KMS-11 (cell line): ENCODE measurements at regions not wholly inside any gene's neighbourhood (a gene's known extent, or its start where the extent isn't known, plus 50 kb on each side); places are given as distances from the start of the nearest gene placed in this dataset.

ENCODE experiments used
- H2AFZ ChIP-seq: fragments of 200-600 bp; sonication (generic); 2 replicates; pipeline ENCODE4 v1.6.1; 2016; ENCODE audit warnings: antibody characterized with exemption, mixed run types, low read depth
- H3K27ac ChIP-seq: fragments of 200-600 bp; sonication (generic); 2 replicates; pipeline ENCODE4 v1.6.1; 2016; ENCODE audit warnings: mild to moderate bottlenecking, mixed run types
- H3K27me3 ChIP-seq: fragments of 200-600 bp; sonication (generic); 2 replicates; pipeline ENCODE4 v1.6.1; 2017; ENCODE audit warnings: mild to moderate bottlenecking, low read depth, mixed run types, moderate library complexity; ENCODE audit not compliant: insufficient read depth
- H3K36me3 ChIP-seq: fragments of 200-600 bp; sonication (generic); 2 replicates; pipeline ENCODE4 v1.6.1; 2017; ENCODE audit warnings: mild to moderate bottlenecking, mixed run types; ENCODE audit not compliant: insufficient read depth
- H3K4me1 ChIP-seq: fragments of 200-600 bp; sonication (generic); 2 replicates; pipeline ENCODE4 v1.6.1; 2016; ENCODE audit warnings: mild to moderate bottlenecking, low read depth, mixed run types; ENCODE audit not compliant: poor library complexity, severe bottlenecking
- H3K4me2 ChIP-seq: fragments of 200-600 bp; sonication (generic); 2 replicates; pipeline ENCODE4 v1.7.0; 2016; ENCODE audit warnings: mild to moderate bottlenecking, mixed run types
- H3K4me3 ChIP-seq: fragments of 200-600 bp; sonication (generic); IDR thresholded peaks from 2 replicates; pipeline ENCODE4 v1.6.1; 2017; ENCODE audit warnings: low read depth, low read length, mixed read lengths; ENCODE audit not compliant: insufficient read depth
- H3K79me2 ChIP-seq: fragments of 200-600 bp; sonication (generic); 2 replicates; pipeline ENCODE4 v1.6.1; 2016; ENCODE audit warnings: low read depth, mixed run types; ENCODE audit not compliant: insufficient read depth
- H3K9ac ChIP-seq: fragments of 200-600 bp; sonication (generic); 2 replicates; pipeline ENCODE4 v1.6.1; 2016; ENCODE audit warnings: mild to moderate bottlenecking, mixed run types
- H4K20me1 ChIP-seq: fragments of 200-600 bp; sonication (generic); 2 replicates; pipeline ENCODE4 v1.6.1; 2016; ENCODE audit warnings: mild to moderate bottlenecking, mixed run types; ENCODE audit not compliant: insufficient read depth
- CTCF ChIP-seq: fragments of 200-600 bp; sonication (generic); conservative IDR thresholded peaks from 2 replicates; pipeline ENCODE4 v1.6.1; 2017; ENCODE audit warnings: low read depth, mild to moderate bottlenecking, antibody characterized with exemption, low read length, moderate library complexity, mixed read lengths

- H3K27me3 ChIP-seq = no peaks in the 10 kb centered on the region
- H3K4me1 ChIP-seq = no peaks in the 10 kb centered on the region
- H2AFZ ChIP-seq = no peak overlapping the region
- no peaks in the 10 kb centered on the region for H4K20me1 ChIP-seq
- H3K4me3 ChIP-seq = no peak overlapping the region
- no peak overlapping the region for H3K4me2 ChIP-seq
- TF ChIP-seq CTCF = no peak
- no peaks in the 10 kb centered on the region for H3K79me2 ChIP-seq
- H3K27ac ChIP-seq = no peak overlapping the region
- no peaks in the 10 kb centered on the region for H3K36me3 ChIP-seq
- H3K9ac ChIP-seq = no peak overlapping the region
Measured at GRCh38 chr6:49339096-49339495, 124.0 kb downstream of the MMUT start.

GRCh38 chr6:49336514-49337131 lies 126.4 kb downstream of the MMUT start:
- no peaks in the 10 kb centered on the region for H3K4me1 ChIP-seq
- H3K27me3 ChIP-seq = no peaks in the 10 kb centered on the region
- no peak for TF ChIP-seq CTCF
- no peak overlapping the region for H2AFZ ChIP-seq
- H3K9ac ChIP-seq = no peak overlapping the region
- H3K4me3 ChIP-seq = no peak overlapping the region
- no peaks in the 10 kb centered on the region for H3K79me2 ChIP-seq
- H4K20me1 ChIP-seq = no peaks in the 10 kb centered on the region
- H3K4me2 ChIP-seq = no peak overlapping the region
- no peaks in the 10 kb centered on the region for H3K36me3 ChIP-seq
- no peak overlapping the region for H3K27ac ChIP-seq

GRCh38 chr6:49333345-49334125 lies 129.5 kb downstream of the MMUT start:
- Histone ChIP-seq H3K27me3 (no peaks in the 10 kb centered on the region), H3K4me2 (no peak overlapping the region), H3K9ac (no peak overlapping the region), H3K27ac (no peak overlapping the region), H3K36me3 (no peaks in the 10 kb centered on the region), H3K4me1 (no peaks in the 10 kb centered on the region), H3K79me2 (no peaks in the 10 kb centered on the region), H4K20me1 (no peaks in the 10 kb centered on the region), H3K4me3 (no peak overlapping the region), H2AFZ (no peak overlapping the region)
- TF ChIP-seq CTCF = no peak

- no peaks in the 10 kb centered on the region for H3K27me3 ChIP-seq
- H3K4me3 ChIP-seq = no peak overlapping the region
- no peak overlapping the region for H3K9ac ChIP-seq
- no peak overlapping the region for H3K27ac ChIP-seq
- H3K79me2 ChIP-seq = no peaks in the 10 kb centered on the region
- H3K36me3 ChIP-seq = no peaks in the 10 kb centered on the region
- no peaks in the 10 kb centered on the region for H3K4me1 ChIP-seq
- no peaks in the 10 kb centered on the region for H4K20me1 ChIP-seq
- no peak overlapping the region for H2AFZ ChIP-seq
- H3K4me2 ChIP-seq = no peak overlapping the region
- TF ChIP-seq CTCF = no peak
Measured at GRCh38 chr6:49332781-49333180, 130.3 kb downstream of the MMUT start.
